Hippocampal formation (tissue), 2 donors: ENCODE measurements at regions not wholly inside any gene's neighbourhood (a gene's known extent, or its start where the extent isn't known, plus 50 kb on each side); places are given as distances from the start of the nearest gene placed in this dataset.

ENCODE experiments used
- DNase-seq, 2 donors: peaks; one replicate each; lab custom pipeline; 2025; lab: John Stamatoyannopoulos, UW

- DNase-seq: no peak
Observed at GRCh38 chr12:29882846-29883245, 99.1 kb upstream of the TMTC1 start.

- no peak for DNase-seq
Observed at GRCh38 chr12:29880987-29881386, 97.2 kb upstream of the TMTC1 start.

DNA sequence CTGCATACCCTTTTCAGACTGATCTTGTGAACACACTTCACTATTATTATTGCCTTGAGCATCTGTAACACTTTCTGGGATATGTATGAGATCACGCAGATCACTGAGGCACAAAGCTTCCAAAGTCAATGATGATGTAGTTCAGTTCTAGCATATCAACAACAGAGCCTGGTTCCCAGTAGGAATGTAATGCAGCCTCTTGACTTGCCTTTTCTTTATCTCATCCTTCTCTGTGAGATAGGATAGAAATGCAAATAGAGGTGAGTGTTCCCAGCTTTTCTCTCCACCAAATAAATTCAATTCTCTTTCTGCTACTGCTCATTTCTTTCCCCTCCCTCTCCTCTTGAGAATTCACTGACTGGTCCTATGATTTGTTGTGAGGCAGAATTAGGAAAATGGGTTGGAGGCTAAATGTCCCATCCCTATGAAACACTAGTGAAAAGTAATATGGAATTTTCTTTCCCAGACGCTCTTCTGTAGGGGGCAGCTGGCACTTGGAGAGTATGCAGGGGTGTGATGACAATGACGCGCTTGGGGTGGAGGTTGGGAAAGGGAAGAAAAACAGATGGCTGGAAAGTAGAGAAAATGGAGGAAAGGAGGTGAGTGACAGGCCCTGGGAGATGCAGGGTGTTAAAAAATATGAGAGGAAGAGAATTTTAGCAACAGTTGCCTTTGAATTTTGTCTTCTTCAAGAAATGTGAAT lies 96.0 kb upstream of the TMTC1 start:
- DNase-seq: no peak

DNA sequence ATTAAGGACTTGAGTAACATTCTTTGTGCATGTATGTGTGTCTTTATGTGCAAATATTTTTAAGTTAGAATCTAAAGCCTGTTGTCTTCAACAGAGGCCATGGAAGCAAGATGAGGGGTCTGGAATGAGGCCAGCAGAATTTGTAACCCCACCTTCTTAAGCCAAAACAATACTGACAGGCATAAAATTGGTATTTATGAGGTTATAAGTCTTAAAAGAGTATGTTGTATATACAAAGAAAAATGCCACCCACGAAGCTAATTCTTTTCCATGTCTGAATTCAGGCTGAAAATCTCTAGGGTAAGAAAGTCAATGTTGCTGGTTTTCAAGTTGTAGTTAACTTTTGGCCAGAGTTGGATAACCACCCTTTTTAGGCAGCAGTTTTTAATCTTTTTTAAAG lies 86.2 kb upstream of the TMTC1 start:
- DNase-seq: no peak

- no peak for DNase-seq
Observed at GRCh38 chr12:29867823-29868222, 84.1 kb upstream of the TMTC1 start.

- no peak for DNase-seq
Observed at GRCh38 chr12:29863665-29864064, 79.9 kb upstream of the TMTC1 start.

GRCh38 chr12:29858270-29858786 lies 74.6 kb upstream of the TMTC1 start:
- peak in 1 of 2 donors; percentile 6 for DNase-seq

GRCh38 chr12:29847246-29847645 lies 63.5 kb upstream of the TMTC1 start:
- no peak for DNase-seq

- DNase-seq: no peak
Observed at GRCh38 chr12:29844667-29845066, 60.9 kb upstream of the TMTC1 start.

GRCh38 chr12:29843036-29843435 lies 59.3 kb upstream of the TMTC1 start:
- DNase-seq: no peak

- DNase-seq: no peak
Observed at GRCh38 chr12:29838768-29839167, 55.0 kb upstream of the TMTC1 start.
